DMS79 treated with DMSO at 0.1 percent for 48 hours (cell line): ENCODE measurements at regions not wholly inside any gene's neighbourhood (a gene's known extent, or its start where the extent isn't known, plus 50 kb on each side); places are given as distances from the start of the nearest gene placed in this dataset.
A peak's percentile ranks its signal among the peaks of the same experiment; 100 is the strongest.

Source experiments
- DNase-seq: peaks from one replicate; lab custom pipeline; 2025; lab: John Stamatoyannopoulos, UW

GRCh38 chr21:35696644-35697043 is 363.7 kb downstream of the SETD4 start:
- peak; percentile 12 for DNase-seq

DNA sequence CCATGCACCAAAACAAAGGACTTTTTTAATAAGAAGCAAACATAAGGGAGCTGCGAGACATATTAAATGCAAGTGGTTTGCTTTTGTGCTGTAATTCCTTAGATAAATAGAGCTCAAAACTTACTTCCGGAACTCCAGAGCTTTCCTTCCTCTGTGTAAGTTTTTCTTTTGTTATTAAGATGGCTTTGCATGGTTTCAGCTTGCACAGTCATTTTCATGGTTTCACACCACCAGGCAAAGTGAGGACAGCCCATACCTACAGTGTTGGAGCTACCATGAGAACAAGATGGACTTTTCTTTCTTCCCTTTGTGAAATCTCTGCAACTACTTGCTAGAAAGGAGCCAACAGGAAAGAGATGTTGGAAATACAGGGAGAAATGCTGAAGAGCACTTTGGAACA is 368.0 kb downstream of the SETD4 start:
- DNase-seq = no peak

DNA sequence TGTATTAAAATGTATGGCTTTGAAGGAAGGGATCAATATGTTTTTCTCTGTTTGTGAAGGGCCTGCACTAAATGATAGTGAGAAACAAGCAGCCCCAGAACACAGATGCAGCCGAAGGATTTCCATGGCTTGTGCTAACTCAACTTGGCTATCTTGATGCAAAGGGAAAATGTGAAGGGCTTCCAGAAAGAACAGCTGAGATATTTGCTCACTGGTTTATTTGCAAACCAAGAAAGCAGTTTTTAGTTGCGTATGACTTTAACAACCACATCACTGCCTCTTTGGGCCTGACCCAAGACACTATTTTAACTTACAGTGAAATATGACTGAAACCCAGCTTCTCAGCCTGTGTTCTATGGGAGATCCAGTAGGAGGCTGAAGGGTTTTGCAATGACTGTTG is 369.9 kb downstream of the SETD4 start:
- no peak for DNase-seq

- no peak for DNase-seq
Measured at GRCh38 chr21:35686156-35686555, 374.2 kb downstream of the SETD4 start.

GRCh38 chr21:35683664-35684304 is 376.5 kb downstream of the SETD4 start:
- no peak for DNase-seq

DNA sequence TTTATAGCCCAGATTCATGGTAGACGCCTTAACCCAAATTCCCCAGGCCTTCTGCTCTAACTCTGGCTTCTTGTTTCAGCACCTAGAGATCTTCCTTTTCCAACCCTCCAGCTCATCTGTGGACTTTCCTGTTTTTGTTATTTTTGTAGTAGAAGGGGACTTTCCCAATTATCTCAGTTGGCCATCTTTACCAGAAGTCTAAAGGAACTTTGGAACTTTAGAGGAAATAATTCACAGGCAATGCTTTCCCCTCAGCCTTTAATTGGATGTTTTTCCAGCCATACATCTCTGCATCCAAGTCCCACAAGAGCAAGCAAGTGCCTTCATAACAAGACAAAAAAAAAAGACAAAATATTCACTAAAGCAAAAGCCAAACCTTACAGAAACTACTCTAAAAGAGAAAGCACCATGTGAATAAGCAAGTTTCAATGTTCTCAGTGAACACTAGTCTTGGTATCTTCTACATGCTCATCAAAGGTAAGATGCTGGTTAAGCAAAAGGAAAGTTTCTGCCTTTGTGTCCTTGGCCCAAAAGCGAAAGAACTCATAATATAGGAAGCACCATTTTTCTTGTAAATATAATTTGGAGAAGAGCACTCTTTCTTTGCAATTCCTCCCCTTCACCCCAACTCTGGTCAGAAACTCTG is 377.3 kb downstream of the SETD4 start:
- no peak for DNase-seq

- DNase-seq = no peak
Measured at GRCh38 chr21:35681946-35682345, 378.4 kb downstream of the SETD4 start.

DNA sequence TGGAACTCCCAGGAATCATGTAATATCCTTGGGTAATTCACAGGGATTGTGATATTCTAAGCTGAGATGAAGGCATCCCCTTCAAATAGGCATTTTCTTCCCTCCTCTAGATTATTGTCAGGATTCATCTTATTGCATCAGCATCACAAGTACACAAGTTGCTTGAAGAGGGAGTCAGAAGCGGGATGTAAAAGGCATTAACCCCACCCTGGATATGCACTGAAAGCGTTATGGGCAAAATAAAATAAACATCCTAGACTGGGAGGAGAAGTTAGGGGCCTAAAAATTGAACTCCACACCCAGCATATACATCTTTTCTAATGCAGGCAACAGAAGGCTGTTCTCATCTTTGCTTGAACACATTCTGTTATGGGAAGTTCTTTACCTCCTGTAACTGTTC is 381.2 kb downstream of the SETD4 start:
- no peak for DNase-seq

GRCh38 chr21:35678393-35678792 is 381.9 kb downstream of the SETD4 start:
- DNase-seq = no peak

DNA sequence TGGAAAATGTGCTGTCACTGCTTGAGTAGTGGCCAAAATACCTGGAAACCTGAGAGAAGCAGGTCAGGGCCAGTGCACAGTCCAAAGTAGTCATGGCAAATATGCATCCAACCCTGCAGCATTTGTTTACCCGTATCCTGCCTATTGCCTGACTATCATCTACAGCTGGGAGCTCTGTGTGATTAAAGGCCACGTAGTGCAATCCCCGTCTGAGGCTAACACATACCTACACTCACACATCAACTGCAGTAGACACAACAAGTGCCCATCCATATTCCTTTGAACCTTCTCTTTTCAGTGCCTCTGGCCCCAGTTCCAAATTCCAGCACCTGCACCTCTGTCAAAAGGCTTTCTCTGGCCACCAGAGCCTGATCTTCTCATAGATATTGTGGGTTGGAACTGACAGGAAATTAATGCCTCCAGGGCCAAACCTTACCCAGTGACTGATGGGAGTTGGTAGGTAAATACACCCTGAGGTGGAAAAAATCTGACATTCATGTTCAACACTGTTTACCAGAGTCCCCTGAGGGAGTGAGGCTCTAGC is 383.0 kb downstream of the SETD4 start:
- DNase-seq = no peak

- DNase-seq = no peak
Measured at GRCh38 chr21:35674895-35675470, 385.3 kb downstream of the SETD4 start.

DNA sequence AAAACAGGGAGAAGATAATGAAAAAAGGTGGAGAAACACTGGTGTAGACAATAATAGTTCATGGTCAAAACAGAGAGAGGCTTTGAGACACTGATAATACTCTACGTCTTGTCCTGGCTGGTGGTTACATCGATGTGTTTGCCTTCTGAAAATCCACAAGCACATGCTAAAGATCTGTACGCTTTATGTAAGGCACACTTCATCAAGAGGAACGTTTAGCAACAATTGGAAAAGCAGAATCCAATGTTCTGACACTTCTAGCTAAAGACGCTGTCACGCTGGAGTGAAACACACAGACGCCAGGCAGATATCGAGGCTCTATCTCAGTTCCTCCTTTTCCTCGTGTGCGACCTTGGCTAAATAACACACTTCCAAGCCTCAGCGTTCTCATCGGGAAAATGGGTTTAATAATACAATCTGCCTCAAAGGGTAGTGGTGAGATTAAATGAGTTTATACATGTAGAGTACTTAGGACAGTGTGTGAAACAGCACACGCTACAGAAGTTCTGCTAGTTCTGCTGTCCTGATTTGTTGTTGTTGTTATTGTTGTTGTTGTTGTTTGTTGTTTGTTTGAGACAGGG is 386.1 kb downstream of the SETD4 start:
- no peak for DNase-seq

DNA sequence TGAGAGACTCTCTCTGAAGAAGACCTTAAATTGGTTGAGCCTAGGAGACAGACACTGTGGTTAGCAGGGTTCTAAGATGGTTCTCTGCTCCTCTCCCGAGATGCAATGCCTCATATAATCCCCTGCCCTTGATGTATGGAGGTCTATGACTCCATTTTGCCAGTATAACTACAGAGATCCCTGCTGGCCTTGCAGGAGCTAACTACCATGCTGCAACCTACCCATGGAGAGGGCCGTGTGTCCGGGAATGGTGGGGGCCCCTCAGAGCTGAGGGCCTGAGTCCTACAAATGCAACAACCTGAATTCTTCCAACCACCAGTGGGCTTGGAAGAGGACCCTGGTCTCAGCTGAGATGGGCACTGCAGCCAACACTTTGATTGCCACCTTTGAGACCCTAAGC is 388.0 kb downstream of the SETD4 start:
- no peak for DNase-seq

- DNase-seq = no peak
Measured at GRCh38 chr21:35664683-35665082, 395.6 kb downstream of the SETD4 start.

DNA sequence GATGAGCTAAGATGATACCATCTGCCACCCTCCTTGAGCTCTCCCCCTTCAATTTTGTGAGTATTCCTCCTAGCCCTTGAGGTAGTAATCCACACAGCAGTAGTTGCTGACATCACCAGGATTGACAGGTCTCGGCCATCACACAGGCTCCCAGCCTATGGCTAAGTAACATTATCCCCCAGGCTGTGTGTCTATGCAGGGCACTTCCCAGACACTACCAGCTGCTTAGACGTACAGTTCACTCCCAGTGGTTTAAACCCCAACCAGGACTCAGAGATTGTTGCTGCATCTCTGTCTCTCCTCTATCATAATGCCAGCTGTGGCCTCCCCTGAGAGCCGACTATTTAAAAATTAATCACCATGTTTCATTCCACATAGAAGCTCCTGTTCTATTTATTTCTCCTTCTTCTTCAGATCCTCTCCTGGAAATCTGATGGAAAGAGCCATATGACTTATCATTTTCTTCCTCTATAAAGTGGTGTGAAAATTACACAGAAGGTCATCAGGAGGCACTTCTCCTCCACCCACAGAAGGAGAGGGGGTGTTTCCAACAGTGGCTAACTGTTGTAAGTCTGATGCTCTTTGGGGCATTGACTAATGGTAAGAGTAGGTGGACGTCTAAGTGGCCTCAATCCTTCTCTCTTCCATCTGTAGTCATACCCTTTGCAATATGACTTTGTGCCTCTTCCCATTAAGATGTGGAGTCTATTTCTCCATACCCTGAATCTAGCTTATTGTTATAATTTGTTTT is 396.3 kb downstream of the SETD4 start:
- peak; percentile 48 for DNase-seq

- DNase-seq = peak; percentile 30
Measured at GRCh38 chr21:35658242-35658641, 402.1 kb downstream of the SETD4 start.

DNA sequence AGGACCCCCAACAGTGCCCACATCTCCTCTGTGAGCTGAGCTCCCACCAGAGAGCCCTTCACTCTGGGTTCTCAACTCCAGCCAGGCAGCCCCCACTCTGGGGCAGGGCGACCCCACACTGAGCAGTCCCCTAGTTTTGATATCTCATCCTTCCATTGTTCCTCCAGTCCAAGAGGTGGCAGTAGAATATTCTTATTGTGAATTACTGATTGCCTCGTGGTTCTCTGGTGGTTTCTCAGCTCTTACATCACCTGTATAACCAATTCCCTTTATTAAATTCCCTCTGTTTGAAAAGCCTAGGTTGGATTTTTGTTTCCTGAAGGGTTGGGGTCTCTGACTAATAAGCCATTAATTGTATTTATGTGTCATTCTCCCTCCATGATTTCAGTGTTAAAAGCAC is 407.5 kb downstream of the SETD4 start:
- no peak for DNase-seq

DNA sequence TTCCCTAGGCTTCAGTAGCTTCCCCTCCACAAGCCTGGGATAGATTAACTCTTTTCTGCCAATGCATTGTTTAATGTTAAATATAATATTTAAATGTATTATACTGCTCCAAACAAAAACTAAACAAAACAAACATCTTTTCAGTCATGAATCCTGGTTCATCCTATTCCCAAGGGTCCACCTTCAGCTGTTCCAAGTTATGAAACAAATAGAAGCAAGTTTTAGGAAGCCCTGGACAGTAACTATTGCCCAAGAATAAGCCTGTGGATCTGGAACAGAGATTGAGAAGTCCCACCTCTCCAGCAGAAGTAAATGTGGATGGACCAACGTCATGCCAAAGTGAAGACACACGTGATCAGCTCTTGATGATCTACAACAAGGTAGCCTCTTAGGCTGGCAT is 408.1 kb downstream of the SETD4 start:
- no peak for DNase-seq

DNA sequence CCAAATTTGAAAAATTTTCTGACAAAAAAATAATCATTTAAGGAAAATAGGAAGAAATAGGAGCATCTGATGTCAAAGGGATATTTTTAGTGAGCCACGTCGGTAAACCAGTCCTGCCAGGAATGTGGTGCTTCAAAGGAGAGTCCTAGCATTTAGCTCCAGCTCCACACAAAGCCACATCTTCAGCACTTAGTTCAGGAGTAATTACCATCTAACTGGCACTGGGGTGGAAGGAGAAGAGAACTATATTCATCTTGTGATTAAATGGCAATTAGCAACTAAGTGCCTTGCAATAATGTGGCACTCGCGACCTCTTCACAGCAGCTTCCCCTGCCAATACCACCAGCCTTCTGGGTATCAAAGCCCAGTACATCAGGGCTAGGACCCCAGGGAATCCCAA is 409.1 kb downstream of the SETD4 start:
- peak; percentile 81 for DNase-seq

DNA sequence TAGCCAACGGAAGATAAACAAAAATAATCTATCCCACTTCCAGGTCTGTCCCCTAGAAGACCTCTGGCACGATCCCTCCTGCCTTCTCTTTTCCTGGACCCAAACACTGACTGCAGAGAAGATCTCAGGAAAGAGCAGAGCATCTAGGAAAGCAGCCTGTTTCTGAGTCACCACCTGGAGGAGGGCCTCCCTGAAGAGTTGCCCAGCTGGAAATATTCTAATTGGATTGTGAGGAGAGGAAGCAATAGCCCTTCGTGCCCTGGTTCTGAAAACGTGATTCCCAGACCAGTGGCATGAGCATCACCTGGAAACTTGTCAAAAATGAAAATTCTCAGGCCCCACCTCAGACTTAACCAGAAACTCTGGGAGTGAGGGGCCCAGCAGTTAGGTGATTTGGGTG is 411.1 kb downstream of the SETD4 start:
- DNase-seq = peak; percentile 7

- DNase-seq = peak; percentile 39
Measured at GRCh38 chr21:35648512-35648911, 411.8 kb downstream of the SETD4 start.

GRCh38 chr21:35646606-35647005 is 413.7 kb downstream of the SETD4 start:
- DNase-seq = no peak
